IMR-90 (cell line): ENCODE measurements at regions not wholly inside any gene's neighbourhood (a gene's known extent, or its start where the extent isn't known, plus 50 kb on each side); places are given as distances from the start of the nearest gene placed in this dataset.

Experiments used
- ATAC-seq: fragments of 200-7000 bp; cut with Tn5 transposase; 2 replicates; pipeline ENCODE4 v1.9.1; 2020; ENCODE audit warnings: low read depth, mild to moderate bottlenecking, moderate library complexity
- BruUV-seq: library from RNA; stranded (reverse); fragments of 400-500 nt; replicated peaks from 2 replicates; lab custom pipeline; 2021; lab: Mats Ljungman, UMichigan
- CTCF ChIA-PET: fragments of 300-600 bp; formaldehyde crosslinking; extraction: SDS; loops from one replicate; lab custom pipeline; 2021; ENCODE audit warnings: antibody characterized with exemption; lab: Yijun Ruan, JAX
- POLR2A ChIA-PET: fragments of 300-600 bp; sonication (Branson Sonifier 250); formaldehyde crosslinking; loops from one replicate; lab custom pipeline; 2022; ENCODE audit warnings: antibody characterized with exemption; ENCODE audit not compliant: unreplicated experiment; lab: Charles Lee
- DNase-seq: peaks from one replicate; pipeline ENCODE4 v3.0.0; 2013
- H2AFZ ChIP-seq: replicated peaks from 2 replicates; pipeline ENCODE3; 2013; ENCODE audit warnings: low read length, mild to moderate bottlenecking; ENCODE audit not compliant: poor library complexity
- H2AK5ac ChIP-seq: 2 replicates; pipeline ENCODE4 v1.6.1; 2013; ENCODE audit warnings: low read depth, low read length, inconsistent platforms
- H2AK9ac ChIP-seq: replicated peaks from 2 replicates; pipeline ENCODE3; 2013; ENCODE audit warnings: mild to moderate bottlenecking, low read depth, low read length, moderate library complexity; ENCODE audit not compliant: poor library complexity
- H2BK120ac ChIP-seq: 2 replicates; pipeline ENCODE4 v1.6.1; 2013; ENCODE audit warnings: low read depth, low read length, inconsistent platforms
- H2BK15ac ChIP-seq: 3 replicates; pipeline ENCODE4 v1.6.1; 2013; ENCODE audit warnings: low read depth, low read length, inconsistent platforms
- H2BK20ac ChIP-seq: 2 replicates; pipeline ENCODE4 v1.6.1; 2013; ENCODE audit warnings: low read depth, mild to moderate bottlenecking, inconsistent platforms, low read length, moderate library complexity
- H2BK5ac ChIP-seq: 2 replicates; pipeline ENCODE4 v1.6.1; 2013; ENCODE audit warnings: mild to moderate bottlenecking, low read depth, low read length, inconsistent platforms; ENCODE audit not compliant: poor library complexity, severe bottlenecking
- H3K14ac ChIP-seq: replicated peaks from 2 replicates; pipeline ENCODE4 v1.6.1; 2013; ENCODE audit warnings: low read depth, low read length, inconsistent platforms
- H3K18ac ChIP-seq: 2 replicates; pipeline ENCODE4 v1.6.1; 2013; ENCODE audit warnings: low read depth, low read length, control low read depth
- H3K23ac ChIP-seq: 2 replicates; pipeline ENCODE4 v1.6.1; 2013; ENCODE audit warnings: low read depth, low read length, inconsistent platforms
- H3K27ac ChIP-seq: 2 replicates; pipeline ENCODE4 v1.5.1; 2013; ENCODE audit warnings: mild to moderate bottlenecking, control low read depth, low read length; ENCODE audit not compliant: insufficient read depth
- H3K27me3 ChIP-seq: 2 replicates; pipeline ENCODE4 v1.6.1; 2013; ENCODE audit warnings: low read length; ENCODE audit not compliant: control insufficient read depth, insufficient read depth
- H3K36me3 ChIP-seq: 2 replicates; pipeline ENCODE4 v1.6.1; 2013; ENCODE audit warnings: low read length, mixed read lengths; ENCODE audit not compliant: control insufficient read depth, insufficient read depth
- H3K4ac ChIP-seq: 2 replicates; pipeline ENCODE4 v1.6.1; 2013; ENCODE audit warnings: low read depth, low read length, inconsistent platforms
- H3K4me1 ChIP-seq: 2 replicates; pipeline ENCODE4 v1.6.1; 2013; ENCODE audit warnings: low read length, mixed read lengths; ENCODE audit not compliant: control insufficient read depth, insufficient read depth
- H3K4me2 ChIP-seq: 2 replicates; pipeline ENCODE4 v1.6.1; 2013; ENCODE audit warnings: low read depth, mild to moderate bottlenecking, control low read depth, low read length, moderate library complexity
- H3K4me3 ChIP-seq: 2 replicates; pipeline ENCODE4 v1.5.1; 2013; ENCODE audit warnings: low read depth, mild to moderate bottlenecking, control low read depth, low read length, moderate library complexity; ENCODE audit not compliant: insufficient read depth
- H3K56ac ChIP-seq: 2 replicates; pipeline ENCODE4 v1.6.1; 2013; ENCODE audit warnings: low read length, inconsistent platforms; ENCODE audit not compliant: insufficient read depth; ENCODE audit errors: extremely low read depth
- H3K79me1 ChIP-seq, 2 experiments: 2 replicates each; pipeline ENCODE4 v1.6.1; 2013; ENCODE audit warnings: low read length in 2 of 2, inconsistent platforms in 1 of 2, low read depth in 1 of 2
- H3K9ac ChIP-seq: 2 replicates; pipeline ENCODE4 v1.6.1; 2013; ENCODE audit warnings: low read depth, low read length, control low read depth
- H3K9me1 ChIP-seq: 2 replicates; pipeline ENCODE4 v1.6.1; 2013; ENCODE audit warnings: low read length, inconsistent platforms; ENCODE audit not compliant: insufficient read depth
- H3K9me3 ChIP-seq: 2 replicates; pipeline ENCODE4 v1.6.1; 2013; ENCODE audit warnings: low read length; ENCODE audit not compliant: control insufficient read depth, insufficient read depth
- H4K20me1 ChIP-seq: 2 replicates; pipeline ENCODE4 v1.6.1; 2013; ENCODE audit warnings: low read length, inconsistent platforms; ENCODE audit not compliant: insufficient read depth
- H4K5ac ChIP-seq: 2 replicates; pipeline ENCODE4 v1.6.1; 2013; ENCODE audit warnings: mild to moderate bottlenecking, low read depth, low read length, control low read depth
- H4K8ac ChIP-seq, 2 experiments: 2 replicates each; pipeline ENCODE4 v1.6.1; 2013; ENCODE audit warnings: low read depth in 2 of 2, low read length in 2 of 2, control low read depth in 1 of 2, inconsistent platforms in 1 of 2
- H4K91ac ChIP-seq: 2 replicates; pipeline ENCODE4 v1.6.1; 2013; ENCODE audit warnings: low read depth, low read length, inconsistent platforms; ENCODE audit not compliant: insufficient read depth
- CTCF ChIP-seq: conservative IDR thresholded peaks from 2 replicates; pipeline ENCODE4 v1.5.1; 2012; ENCODE audit warnings: mild to moderate bottlenecking, low read depth, low read length, improper control_type of control experiment
- ELK1 ChIP-seq: fragments of 150-350 bp; IDR thresholded peaks from 2 replicates; pipeline ENCODE4 v1.6.1; 2016; ENCODE audit warnings: low read depth, mild to moderate bottlenecking, low read length, moderate library complexity, borderline replicate concordance
- POLR2A ChIP-seq: IDR thresholded peaks from 2 replicates; pipeline ENCODE4 v1.6.1; 2012; ENCODE audit warnings: mild to moderate bottlenecking, low read depth, low read length
- SMC3 ChIP-seq: fragments of 150-350 bp; IDR thresholded peaks from 2 replicates; pipeline ENCODE4 v1.6.1; 2016; ENCODE audit warnings: low read depth, mild to moderate bottlenecking, antibody characterized with exemption, low read length, moderate library complexity
- WGBS, 2 experiments: methylation state at CpG; one replicate each; pipeline versions ENCODE4 v1.1.5 to v1.1.7; 2013; ENCODE audit warnings: missing lambda C conversion rate in 2 of 2; ENCODE audit not compliant: insufficient read length in 1 of 2; ENCODE audit errors: extremely low coverage in 2 of 2; 5-methylcytosine and 5-hydroxymethylcytosine counted together
- dilution Hi-C: fragments of 300-500 bp; cut with HindIII; formaldehyde crosslinking; loops from one replicate; pipeline ENCODE4 v1.14.3; 2018; ENCODE audit warnings: low sequenced_read_pairs; ENCODE audit not compliant: unreplicated experiment
- in situ Hi-C: fragments of 300-500 bp; cut with MboI; formaldehyde crosslinking; loops from 3 replicates; pipeline ENCODE4 v1.14.3; 2019; ENCODE audit warnings: low sequenced_read_pairs, inconsistent platforms, mixed read lengths
- intact Hi-C: fragments of 100-400 bp; cut with micrococcal nuclease; formaldehyde crosslinking; loops from 2 replicates; pipeline ENCODE4 v1.10.0; 2022

GRCh38 chr11:135073381-135073780 is 661.3 kb upstream of the B3GAT1 start:
- Histone ChIP-seq H3K9me1 (no peaks in the 10 kb centered on the region), H3K9me3 (peaks cover 20% of the 10 kb centered on the region), H2AK9ac (no peak overlapping the region), H3K4me1 (no peaks in the 10 kb centered on the region), H3K27me3 (no peaks in the 10 kb centered on the region), H2AK5ac (no peak overlapping the region), H4K5ac (no peak overlapping the region), H4K8ac (no peak overlapping the region), H3K56ac (no peak overlapping the region), H2BK15ac (no peak overlapping the region), H3K36me3 (no peaks in the 10 kb centered on the region), H2BK20ac (no peak overlapping the region), H2BK120ac (no peak overlapping the region), H3K27ac (no peak overlapping the region), H3K14ac (no peak overlapping the region), H2AFZ (no peak overlapping the region), H4K91ac (no peak overlapping the region), H3K4me2 (no peak overlapping the region), H3K79me1 (no peaks in the 10 kb centered on the region), H3K23ac (no peak overlapping the region), H3K18ac (no peak overlapping the region), H2BK5ac (no peak overlapping the region), H3K4ac (no peak overlapping the region), H3K4me3 (no peak overlapping the region), H4K20me1 (no peaks in the 10 kb centered on the region), H3K9ac (no peak overlapping the region)
- no peak for TF ChIP-seq CTCF
- no peak for TF ChIP-seq SMC3
- no peak for TF ChIP-seq ELK1
- no peak for TF ChIP-seq POLR2A
- ATAC-seq: no peak
- in situ Hi-C loops: no loop called here
- POLR2A ChIA-PET: no interaction called here
- intact Hi-C loops: no loop called here
- dilution Hi-C loops: no loop called here
- WGBS, 2 experiments: 28% methylated on average over 2 of the region's 7 CpGs; no CpG with 5 or more reads in 1 of the 2 experiments
- CTCF ChIA-PET: no interaction called here
- BruUV-seq: no TSS peak
- DNase-seq: no peak
